ENCODE measurements at regions not wholly inside any gene's neighbourhood (a gene's known extent, or its start where the extent isn't known, plus 50 kb on each side); places are given as distances from the start of the nearest gene placed in this dataset.

GRCh38 chr22:44409974-44410316 is 88.1 kb downstream of the RTL6 start:
- Histone ChIP-seq H3K36me3 (no peaks in the 10 kb centered on the region), H3K27me3 (peaks cover 4% of the 10 kb centered on the region), H3K4me3 (no peak overlapping the region), H3K27ac (no peak overlapping the region), H3K9me3 (no peaks in the 10 kb centered on the region), H3K4me1 (no peaks in the 10 kb centered on the region)
- intact Hi-C loops (cut with DNase I): no loop called here
- no peak for ATAC-seq
- no peak for DNase-seq
- no peak for TF ChIP-seq CTCF (IDR thresholded peaks at IDR 0.05)

GRCh38 chr22:44409211-44409973 is 88.6 kb downstream of the RTL6 start:
- no peak for TF ChIP-seq CTCF (IDR thresholded peaks at IDR 0.05)
- Histone ChIP-seq H3K9me3 (no peaks in the 10 kb centered on the region), H3K27ac (no peak overlapping the region), H3K27me3 (peaks cover 4% of the 10 kb centered on the region), H3K4me1 (no peaks in the 10 kb centered on the region), H3K36me3 (no peaks in the 10 kb centered on the region), H3K4me3 (no peak overlapping the region)
- ATAC-seq (no peak), DNase-seq (peak; percentile 60)
- intact Hi-C loops (cut with DNase I): no loop called here

- intact Hi-C loops (cut with DNase I): no loop called here
These were observed 89.2 kb downstream of the RTL6 start for GRCh38 chr22:44408829-44409192.

GRCh38 chr22:44407987-44408828 is 89.8 kb downstream of the RTL6 start:
- H3K9me3 ChIP-seq: no peaks in the 10 kb centered on the region
- H3K27me3 ChIP-seq: peaks cover 4% of the 10 kb centered on the region
- DNase-seq: peak; percentile 43
- no peaks in the 10 kb centered on the region for H3K36me3 ChIP-seq
- TF ChIP-seq CTCF (IDR thresholded peaks at IDR 0.05): no peak
- ATAC-seq: no peak
- no peaks in the 10 kb centered on the region for H3K4me1 ChIP-seq
- no peak overlapping the region for H3K4me3 ChIP-seq
- intact Hi-C loops (cut with DNase I): no loop called here
- no peak overlapping the region for H3K27ac ChIP-seq

More at GRCh38 chr22:44408829-44409192, 89.2 kb downstream of the RTL6 start:
- DNase-seq (no peak), ATAC-seq (no peak)
- no peaks in the 10 kb centered on the region for H3K9me3 ChIP-seq
- H3K27me3 ChIP-seq: peaks cover 4% of the 10 kb centered on the region
- H3K4me1 ChIP-seq: no peaks in the 10 kb centered on the region
- H3K27ac ChIP-seq: no peak overlapping the region
- no peak overlapping the region for H3K4me3 ChIP-seq
- H3K36me3 ChIP-seq: no peaks in the 10 kb centered on the region
- no peak for TF ChIP-seq CTCF (IDR thresholded peaks at IDR 0.05)

GRCh38 chr22:44407171-44407986 is 90.7 kb downstream of the RTL6 start:
- no peak for ATAC-seq
- peak; percentile 34 for DNase-seq
- peaks cover 4% of the 10 kb centered on the region for H3K27me3 ChIP-seq
- intact Hi-C loops (cut with DNase I): no loop called here
- no peak overlapping the region for H3K4me3 ChIP-seq
- TF ChIP-seq CTCF (IDR thresholded peaks at IDR 0.05): no peak
- no peaks in the 10 kb centered on the region for H3K9me3 ChIP-seq
- H3K4me1 ChIP-seq: no peaks in the 10 kb centered on the region
- no peaks in the 10 kb centered on the region for H3K36me3 ChIP-seq
- H3K27ac ChIP-seq: no peak overlapping the region
